Hematopoietic multipotent progenitor cell treated with erythropoietin and hydrocortisone succinate and interleukin-3 and kit ligand, for 15 days (in vitro differentiated cells): ENCODE measurements at regions not wholly inside any gene's neighbourhood (a gene's known extent, or its start where the extent isn't known, plus 50 kb on each side); places are given as distances from the start of the nearest gene placed in this dataset.
"Not testable (repeated sequence)": the region's sequence is repeated elsewhere in the genome, so short reads cannot be mapped to it uniquely, and the experiment has no call there.

ENCODE experiments used
- DNase-seq: peaks from one replicate; pipeline ENCODE4 v3.0.0-alpha.2; 2015; ENCODE audit warnings: low spot score

DNA sequence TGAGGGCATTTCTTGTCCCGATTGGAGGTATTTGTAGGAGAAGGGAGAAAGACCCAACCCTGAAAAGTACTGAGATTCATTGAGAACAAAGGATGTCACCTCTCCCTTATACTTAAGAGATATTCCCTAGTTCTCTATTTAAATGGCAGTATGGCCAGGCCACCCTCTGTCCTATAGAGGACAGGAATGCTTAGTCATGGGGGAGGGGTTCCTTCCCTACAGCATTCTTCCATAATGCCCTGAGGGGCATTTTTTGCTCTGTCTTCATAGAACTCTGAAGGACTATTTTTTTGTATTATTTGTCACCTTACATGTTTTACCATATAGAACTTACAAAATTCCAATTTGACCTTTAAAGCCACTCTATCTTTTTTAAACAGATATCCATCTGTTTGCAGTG, 176.3 kb downstream of the TMEM161B start:
- no peak for DNase-seq

DNA sequence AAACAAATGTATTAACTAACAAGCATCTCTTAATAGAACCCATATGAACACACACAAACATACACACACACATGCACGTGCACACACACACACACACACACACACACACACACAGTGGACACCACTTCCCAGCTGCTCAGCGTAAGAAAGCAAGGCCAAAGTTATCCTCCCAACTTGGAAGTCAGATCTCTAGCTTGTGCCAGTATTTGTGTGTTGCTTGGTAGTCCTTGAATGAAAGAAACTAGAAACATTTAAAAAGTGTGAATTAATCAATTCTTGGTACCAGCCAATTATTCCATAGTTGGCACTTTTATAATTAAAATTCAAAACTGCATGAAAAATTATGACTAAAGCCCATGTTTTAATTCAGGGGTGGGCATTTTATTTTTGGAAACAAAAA, 178.1 kb downstream of the TMEM161B start:
- DNase-seq, result no peak

- no peak for DNase-seq
Measured at GRCh38 chr5:88089719-88090390, 178.8 kb downstream of the TMEM161B start.

GRCh38 chr5:88085462-88085861, 183.2 kb downstream of the TMEM161B start:
- DNase-seq, result no peak

DNA sequence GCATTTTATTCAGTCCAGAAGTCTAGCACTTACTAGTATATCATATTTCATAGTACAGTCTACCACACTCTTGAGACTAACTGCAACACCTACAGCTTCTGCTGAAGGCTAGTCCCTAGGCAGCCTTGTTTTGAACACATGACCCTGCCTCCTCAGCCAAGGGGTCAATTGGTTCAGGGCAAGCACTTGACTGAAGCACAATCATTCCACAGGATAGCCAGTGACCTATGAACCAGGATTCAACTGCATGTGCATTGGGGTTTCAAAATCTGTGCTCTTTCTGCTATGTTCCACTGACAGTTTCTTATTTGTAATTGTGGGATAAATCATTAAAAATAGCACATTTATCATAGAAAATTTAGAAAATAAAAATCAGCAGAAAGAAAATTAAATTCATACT, 186.8 kb downstream of the TMEM161B start:
- DNase-seq, result no peak

DNA sequence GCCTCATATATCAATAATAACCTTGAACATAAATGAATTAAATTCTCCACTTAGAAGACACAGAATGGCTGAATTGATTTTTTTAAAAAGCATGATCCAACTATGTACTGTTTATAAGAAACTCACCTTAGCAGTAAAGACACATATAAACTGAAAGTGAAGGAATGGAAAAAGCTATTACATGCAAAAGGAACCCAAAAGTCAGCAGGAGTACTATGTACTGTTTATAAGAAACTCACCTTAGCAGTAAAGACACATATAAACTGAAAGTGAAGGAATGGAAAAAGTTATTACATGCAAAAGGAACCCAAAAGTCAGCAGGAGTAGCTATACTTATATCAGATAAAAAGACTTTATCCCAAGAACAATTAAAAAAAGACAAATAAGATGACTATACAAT, 204.8 kb downstream of the TMEM161B start:
- no peak for DNase-seq

GRCh38 chr5:88060194-88060593, 208.5 kb downstream of the TMEM161B start:
- DNase-seq, result no peak

GRCh38 chr5:88058625-88059024, 210.0 kb downstream of the TMEM161B start:
- DNase-seq, result no peak

GRCh38 chr5:88052468-88052867, 216.2 kb downstream of the TMEM161B start:
- DNase-seq, result not testable (repeated sequence)

DNA sequence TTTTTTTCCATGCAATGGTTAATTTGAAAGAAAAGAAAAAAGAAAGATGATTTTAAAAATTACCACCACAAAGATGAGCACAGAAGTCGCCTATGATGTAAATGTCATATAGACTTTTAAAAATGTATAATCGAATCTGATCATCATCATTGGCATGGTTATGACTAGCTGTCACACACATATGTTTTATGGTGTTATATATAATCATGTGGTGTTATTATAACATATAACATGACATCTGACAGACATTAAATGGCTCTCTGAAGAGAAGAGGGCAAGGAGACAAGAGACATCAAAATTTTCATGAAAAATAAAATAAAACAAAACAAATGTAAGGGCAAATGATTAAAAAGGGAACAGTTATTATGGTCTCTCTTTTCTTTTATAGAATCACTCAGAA, 217.5 kb downstream of the TMEM161B start:
- no peak for DNase-seq

- DNase-seq, result no peak
Measured at GRCh38 chr5:88049737-88050136, 218.9 kb downstream of the TMEM161B start.

DNA sequence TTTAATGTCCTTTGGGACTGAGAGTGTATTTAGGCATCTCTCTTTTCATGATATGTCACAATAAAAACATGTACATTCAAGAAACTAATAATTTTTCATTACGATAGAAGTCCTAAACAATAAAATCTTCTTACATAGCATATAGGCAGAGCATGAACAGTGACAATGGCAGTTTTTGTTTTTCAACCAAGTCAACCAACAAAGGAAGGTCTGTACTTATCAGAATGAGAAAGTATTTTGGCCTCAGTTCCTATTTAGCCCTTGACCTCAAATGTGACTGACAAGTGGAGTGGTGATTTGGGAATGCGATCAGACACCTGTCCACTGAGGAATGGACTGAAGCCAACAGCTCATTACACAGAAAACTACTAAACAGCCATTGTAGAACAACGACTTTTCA, 219.5 kb downstream of the TMEM161B start:
- no peak for DNase-seq

DNA sequence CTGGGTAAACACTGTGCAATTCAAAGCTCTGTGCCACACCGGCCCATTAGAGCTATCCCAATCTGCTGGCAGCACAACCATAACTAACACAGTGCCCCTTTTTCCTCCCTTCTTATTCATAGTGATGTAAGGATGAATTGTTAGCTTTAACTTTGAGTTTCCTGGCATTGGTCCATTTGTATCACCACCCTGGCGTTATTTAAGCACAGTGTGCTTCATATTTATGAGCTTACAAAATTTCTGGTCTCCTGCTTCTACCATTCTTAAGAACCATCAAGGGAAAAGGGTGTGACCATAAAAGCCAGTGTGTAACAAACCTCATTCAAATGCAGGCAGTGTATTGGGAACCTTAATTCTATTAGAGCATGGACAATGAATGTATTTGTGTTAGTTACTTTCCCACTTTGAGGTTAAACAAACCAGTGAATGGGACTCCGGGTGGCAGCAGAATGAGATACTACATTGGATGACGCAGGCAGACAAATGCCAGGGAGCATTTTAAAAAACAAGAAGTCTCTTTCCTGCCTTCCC, 222.6 kb downstream of the TMEM161B start:
- DNase-seq, result no peak

- no peak for DNase-seq
Measured at GRCh38 chr5:88045165-88045564, 223.5 kb downstream of the TMEM161B start.

- no peak for DNase-seq
Measured at GRCh38 chr5:88034520-88034919, 234.1 kb downstream of the TMEM161B start.

DNA sequence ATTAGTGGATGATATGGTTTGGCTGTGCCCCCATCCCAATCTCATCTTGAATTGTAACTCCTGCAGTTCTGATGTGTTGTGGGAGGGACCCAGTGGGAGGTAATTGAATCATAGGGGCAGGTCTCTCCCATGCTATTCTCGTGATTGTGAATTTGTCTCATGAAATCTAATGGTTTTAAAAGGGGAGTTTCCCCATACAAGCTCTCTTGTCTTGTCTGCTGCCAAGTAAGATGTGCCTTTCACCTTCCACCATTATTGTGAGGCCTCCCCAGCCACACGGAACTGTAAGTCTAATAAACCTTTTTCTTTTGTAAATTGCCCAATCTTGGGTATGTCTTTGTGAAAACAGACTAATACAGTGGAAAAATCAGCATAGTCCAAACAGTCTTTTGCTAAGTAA, 235.5 kb downstream of the TMEM161B start:
- DNase-seq, result no peak

DNA sequence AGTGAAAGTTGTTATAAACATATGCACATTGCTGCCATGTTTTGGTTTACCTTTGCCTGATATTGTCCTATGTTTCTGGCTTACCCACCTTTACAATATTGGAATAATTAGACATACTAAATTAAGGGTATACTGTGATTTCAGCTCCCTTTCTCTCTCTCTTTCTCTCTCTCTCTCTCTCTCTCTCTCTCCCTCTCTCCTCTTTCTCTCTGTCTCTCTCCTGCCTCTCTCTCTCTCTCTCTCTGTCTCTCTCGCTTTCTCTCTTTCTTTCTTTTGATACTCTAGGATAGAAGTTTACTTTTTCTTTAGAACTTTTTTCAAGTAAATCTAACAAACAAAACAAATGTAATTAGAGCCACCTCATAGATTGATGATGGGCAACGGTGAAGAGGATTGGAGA, 239.6 kb downstream of the TMEM161B start:
- no peak for DNase-seq

- DNase-seq, result no peak
Measured at GRCh38 chr5:88021141-88021540, 247.5 kb downstream of the TMEM161B start.

GRCh38 chr5:88014984-88015383, 253.7 kb downstream of the TMEM161B start:
- DNase-seq, result not testable (repeated sequence)

DNA sequence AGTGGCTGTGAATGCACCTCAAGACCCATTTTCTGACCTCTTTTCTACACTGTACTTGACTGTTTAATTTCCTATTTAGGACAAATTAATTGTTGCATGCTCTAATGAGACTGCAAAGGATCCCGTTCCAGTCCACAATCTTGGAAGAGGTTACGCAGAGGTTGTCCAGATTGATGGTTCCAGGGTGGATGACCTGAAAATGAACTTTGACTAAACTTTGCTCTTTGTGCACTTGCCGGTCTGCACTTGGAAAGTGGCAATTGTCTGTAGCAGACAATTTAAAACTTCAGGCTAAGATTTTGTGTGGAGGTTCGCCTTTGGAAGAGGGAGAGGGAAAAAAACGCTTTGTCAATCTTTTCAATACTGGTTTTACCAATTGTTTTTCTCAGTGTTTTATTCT, 267.8 kb downstream of the TMEM161B start:
- no peak for DNase-seq

- DNase-seq, result no peak
Measured at GRCh38 chr5:87997662-87998061, 271.0 kb downstream of the TMEM161B start.

DNA sequence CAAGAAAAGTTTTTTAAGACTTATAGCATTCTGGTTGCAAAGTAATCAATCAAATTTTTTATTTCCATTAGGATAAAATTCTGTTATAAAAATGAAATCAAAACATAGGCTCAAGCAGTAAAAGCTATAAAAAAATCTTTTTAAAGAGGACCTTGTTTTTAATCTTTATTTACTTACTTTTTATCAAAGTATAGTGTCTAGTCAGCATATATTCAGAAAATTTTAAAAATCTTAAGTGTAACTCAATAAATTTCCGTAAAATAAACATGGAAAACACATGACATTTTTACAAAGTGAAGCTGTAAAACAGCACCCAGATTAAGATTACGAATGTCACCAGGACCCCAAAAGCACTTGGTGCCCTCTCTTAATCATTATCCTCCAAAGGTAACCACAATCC, 302.4 kb downstream of the TMEM161B start:
- DNase-seq, result no peak

DNA sequence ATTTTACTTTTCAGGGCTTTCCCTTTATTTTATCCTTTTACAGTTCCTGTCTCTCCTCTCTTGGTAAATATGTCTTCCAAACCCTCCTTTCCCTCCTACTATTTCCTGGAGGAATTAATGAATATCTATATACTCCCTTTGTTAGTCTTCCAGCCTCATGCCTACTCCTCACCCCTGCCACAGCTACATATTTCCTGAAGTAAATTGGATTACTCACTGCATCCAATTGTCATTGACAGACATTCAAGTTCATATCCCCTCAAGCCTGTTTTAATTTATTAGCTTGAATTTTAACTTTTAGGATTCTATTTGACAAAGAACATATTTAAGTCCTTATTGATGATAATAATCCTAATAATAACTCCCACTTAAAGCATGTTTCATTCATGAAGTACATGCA, 314.5 kb downstream of the TMEM161B start:
- DNase-seq, result no peak

DNA sequence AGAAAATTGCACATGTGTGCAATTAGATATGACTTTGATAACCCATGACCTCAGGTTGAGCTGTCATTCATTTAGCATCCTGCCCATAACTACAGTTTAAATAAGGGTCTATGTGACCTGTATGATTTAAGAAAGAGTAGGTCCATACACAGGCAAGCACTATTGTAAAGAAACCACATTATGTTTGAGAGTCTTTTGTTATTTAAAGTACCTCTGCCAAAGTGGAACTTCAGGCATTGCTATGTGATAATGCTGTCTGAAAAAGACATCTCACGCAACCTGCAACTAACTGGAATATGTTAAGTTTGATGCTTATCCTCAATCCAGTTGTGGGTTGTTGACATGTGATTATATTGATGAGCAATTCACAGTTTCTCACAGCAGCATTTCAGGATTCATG, 317.0 kb downstream of the TMEM161B start:
- DNase-seq, result no peak
